ENCODE measurements at regions not wholly inside any gene's neighbourhood (a gene's known extent, or its start where the extent isn't known, plus 50 kb on each side); places are given as distances from the start of the nearest gene placed in this dataset.

DNA sequence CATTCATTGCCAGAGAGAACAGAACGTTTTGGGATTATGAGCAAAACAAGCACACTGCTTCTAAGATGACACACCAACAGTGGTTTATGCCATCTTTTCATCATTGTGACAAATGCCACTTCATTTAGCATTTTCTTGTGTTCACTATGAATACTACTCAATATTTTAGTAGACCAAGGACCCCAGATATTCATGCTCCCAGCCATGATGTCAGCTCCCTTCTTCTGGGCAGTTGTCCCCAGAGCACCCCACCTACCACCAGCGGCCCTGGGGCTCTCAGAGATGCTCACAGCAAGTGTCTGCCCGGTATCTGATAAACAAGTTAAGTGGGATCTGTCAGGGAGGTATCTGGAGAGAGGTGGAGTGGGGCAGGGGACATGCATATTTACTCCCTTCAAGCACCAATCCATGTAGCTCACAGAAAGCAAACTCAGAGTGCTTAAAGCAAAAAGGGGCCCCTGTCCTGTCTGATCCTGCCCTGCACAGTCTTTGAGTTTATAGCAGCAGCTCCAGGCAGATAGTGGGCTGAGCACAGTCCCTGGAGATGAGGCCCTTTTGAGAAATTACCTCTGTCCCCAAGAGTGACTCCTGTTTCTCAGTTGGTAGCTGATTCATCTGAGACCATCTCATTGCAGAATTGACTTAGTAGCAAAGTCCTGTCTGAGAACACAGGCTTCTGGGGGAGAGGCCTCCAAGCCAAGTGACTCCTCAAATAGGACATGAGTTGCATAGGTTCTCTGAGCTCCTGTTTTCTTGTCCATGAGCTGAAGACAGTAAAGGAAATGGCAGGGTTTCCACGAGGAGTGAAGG is 281.8 kb upstream of the KLF6 start:
- no peak for TF ChIP-seq GATA3 (IDR thresholded peaks at IDR 0.05; ENCODE audit: low read depth, low read length)
- TF ChIP-seq GATA2 (IDR thresholded peaks at IDR 0.05; ENCODE audit: low read depth, low read length), result no peak

DNA sequence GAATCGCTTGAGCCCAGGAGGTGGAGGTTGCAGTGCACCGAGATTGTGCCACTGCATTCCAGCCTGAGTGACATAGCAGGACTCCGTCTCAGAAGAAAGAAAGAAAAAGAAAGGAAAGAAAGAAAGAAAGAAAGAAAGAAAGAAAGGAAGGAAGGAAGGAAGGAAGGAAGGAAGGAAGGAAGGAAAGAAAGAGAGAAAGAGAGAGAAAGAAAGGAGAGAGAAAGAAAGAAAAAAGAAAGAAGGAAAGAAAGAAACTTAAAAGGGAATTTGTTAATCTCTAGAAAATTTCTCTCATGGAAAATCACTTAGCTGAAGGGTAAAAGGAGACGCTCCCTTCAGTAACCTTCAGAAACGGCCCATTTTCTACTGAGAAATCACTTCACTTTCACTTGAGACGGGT is 279.5 kb upstream of the KLF6 start:
- TF ChIP-seq GATA3 (IDR thresholded peaks at IDR 0.05; ENCODE audit: low read depth, low read length) (no peak), GATA2 (IDR thresholded peaks at IDR 0.05; ENCODE audit: low read depth, low read length) (no peak)

DNA sequence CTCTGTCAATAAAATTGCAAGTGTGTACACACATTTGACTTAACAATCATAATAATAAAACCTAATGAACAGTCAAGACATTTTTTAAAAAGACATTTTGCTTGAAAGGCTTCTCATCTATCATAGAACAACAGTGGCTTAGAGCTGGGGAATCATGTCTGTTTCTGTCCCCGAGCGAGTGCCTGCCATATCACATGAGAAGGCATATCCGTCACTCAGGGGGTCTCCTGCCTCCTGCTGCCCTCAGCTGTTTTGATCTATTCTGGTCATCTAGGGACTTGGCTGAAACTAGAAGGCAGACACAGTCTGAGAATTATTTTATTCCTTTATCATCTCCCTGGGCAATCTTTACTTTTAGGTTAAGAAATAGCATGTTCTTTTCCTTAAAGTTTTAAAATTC is 278.7 kb upstream of the KLF6 start:
- TF ChIP-seq GATA2 (IDR thresholded peaks at IDR 0.05; ENCODE audit: low read depth, low read length) (no peak), GATA3 (IDR thresholded peaks at IDR 0.05; ENCODE audit: low read depth, low read length) (no peak)

DNA sequence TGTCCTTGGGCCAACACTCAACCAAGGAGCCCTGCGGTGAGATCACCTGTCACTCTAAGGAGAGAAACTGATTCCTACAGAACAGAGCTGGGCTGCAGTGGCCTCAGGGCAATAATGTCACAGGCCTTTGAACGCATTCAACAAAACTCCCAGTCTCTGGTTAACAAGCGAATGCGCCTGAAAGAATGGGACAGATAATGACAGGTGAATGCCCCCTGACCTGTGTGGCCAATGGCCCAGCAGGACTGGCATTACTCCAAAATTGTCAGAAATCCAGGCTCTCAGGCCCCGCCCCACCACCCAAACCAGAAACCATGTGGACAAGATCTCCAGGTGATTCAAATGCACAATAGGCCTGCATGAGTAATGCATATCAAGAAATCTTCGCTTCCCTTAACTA is 277.7 kb upstream of the KLF6 start:
- no peak for TF ChIP-seq GATA3 (IDR thresholded peaks at IDR 0.05; ENCODE audit: low read depth, low read length)
- TF ChIP-seq GATA2 (IDR thresholded peaks at IDR 0.05; ENCODE audit: low read depth, low read length), result no peak

DNA sequence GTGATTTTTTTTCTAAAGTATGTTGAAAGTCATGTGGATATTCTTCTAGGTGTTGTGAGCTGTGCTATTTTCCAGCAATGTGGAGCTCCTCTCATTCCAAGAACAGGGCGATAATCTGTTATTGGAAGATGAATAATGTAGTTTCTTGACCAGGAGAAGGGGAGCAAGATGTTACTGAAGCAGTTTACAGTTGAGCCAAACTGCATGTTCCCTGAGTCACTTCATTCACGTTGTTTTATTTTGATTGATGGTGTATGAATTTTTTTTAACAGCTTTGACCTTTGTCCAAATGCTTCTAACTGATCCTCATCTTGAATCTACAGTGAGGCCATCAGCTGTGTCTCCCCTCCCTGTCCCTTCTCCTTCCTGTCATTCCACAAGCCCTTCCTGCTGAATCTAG is 277.1 kb upstream of the KLF6 start:
- no peak for TF ChIP-seq GATA3 (IDR thresholded peaks at IDR 0.05; ENCODE audit: low read depth, low read length)
- TF ChIP-seq GATA2 (IDR thresholded peaks at IDR 0.05; ENCODE audit: low read depth, low read length), result no peak

DNA sequence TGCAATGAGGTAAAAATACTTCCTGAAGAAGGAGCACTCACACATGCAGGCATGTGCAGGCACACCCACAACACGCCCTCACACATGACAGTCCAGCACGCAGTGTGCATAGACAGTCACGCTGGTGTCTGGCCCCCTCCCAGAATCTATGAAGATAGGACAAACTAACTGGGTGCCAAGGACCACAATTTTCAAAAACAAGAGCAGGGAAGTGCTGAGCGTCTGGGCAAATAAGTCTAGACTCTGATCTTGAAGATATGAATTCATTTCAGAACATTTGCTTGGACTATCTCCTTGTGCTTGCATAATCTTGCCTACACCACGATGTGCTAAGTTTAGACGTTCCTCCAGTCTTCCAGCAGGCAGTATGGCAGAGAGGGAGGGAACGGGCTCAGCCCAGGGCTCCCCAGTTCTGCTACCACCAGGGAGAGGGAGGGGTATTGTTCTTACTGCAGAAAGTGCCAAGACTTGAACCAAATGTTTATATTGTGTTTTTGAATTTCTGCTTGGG is 276.5 kb upstream of the KLF6 start:
- TF ChIP-seq GATA3 (IDR thresholded peaks at IDR 0.05; ENCODE audit: low read depth, low read length) (no peak), GATA2 (IDR thresholded peaks at IDR 0.05; ENCODE audit: low read depth, low read length) (no peak)

DNA sequence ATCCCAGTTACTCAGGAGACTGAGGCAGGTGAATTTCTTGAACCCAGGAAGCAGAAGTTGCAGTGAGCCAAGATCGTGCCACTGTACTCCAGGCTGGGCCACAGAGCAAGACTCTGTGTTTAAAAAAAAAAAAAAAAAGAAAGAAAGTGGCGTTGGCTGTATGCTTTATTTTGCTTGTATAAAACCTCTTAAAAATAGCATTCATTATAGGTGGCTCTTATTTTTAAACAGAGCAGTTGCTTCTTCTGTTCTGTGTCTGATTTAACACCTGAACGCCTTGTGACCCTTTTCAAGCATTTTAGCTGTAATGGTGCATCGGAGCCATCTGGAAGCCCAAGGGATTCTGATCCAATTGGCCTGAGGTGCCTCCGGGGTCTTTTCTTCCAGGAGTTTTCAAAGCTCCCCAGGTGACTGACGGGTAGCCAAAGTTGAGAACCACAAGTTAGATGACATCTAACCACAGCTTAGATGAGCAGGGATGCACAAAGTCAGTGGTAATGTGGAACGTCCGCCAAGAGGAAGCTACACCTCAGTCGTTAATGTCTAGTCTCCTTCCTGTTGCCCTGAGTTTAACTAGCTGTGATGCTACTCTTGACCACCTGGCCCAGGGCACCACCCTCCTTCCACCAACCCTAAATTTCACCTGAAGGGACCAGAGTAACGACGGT is 274.6 kb upstream of the KLF6 start:
- TF ChIP-seq GATA2 (IDR thresholded peaks at IDR 0.05; ENCODE audit: low read depth, low read length), result no peak
- no peak for TF ChIP-seq GATA3 (IDR thresholded peaks at IDR 0.05; ENCODE audit: low read depth, low read length)

DNA sequence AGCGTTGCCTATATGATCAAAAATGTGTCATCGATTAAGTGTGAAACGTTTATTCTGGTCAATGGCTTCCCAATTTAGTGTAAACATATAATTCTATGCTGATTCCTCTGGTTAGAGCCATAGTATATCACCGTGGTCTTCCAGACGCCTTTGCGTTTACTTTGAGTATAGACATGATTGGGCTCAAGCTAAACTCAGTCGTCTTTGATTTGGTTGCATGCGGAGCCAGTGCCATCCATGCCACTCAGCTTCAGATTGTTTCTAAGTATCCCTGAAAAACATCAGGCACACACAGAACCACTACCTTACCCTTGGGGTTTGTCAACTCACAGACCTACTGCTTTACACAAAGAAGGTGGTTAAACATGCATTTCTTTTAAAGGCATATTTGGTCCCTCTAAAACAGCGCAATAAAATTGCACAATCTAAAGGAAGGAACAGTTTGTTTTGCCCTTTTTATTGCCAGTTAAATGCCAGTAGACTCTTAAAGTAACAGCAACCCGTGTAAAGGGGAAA is 273.6 kb upstream of the KLF6 start:
- no peak for TF ChIP-seq GATA3 (IDR thresholded peaks at IDR 0.05; ENCODE audit: low read depth, low read length)
- TF ChIP-seq GATA2 (IDR thresholded peaks at IDR 0.05; ENCODE audit: low read depth, low read length), result no peak

DNA sequence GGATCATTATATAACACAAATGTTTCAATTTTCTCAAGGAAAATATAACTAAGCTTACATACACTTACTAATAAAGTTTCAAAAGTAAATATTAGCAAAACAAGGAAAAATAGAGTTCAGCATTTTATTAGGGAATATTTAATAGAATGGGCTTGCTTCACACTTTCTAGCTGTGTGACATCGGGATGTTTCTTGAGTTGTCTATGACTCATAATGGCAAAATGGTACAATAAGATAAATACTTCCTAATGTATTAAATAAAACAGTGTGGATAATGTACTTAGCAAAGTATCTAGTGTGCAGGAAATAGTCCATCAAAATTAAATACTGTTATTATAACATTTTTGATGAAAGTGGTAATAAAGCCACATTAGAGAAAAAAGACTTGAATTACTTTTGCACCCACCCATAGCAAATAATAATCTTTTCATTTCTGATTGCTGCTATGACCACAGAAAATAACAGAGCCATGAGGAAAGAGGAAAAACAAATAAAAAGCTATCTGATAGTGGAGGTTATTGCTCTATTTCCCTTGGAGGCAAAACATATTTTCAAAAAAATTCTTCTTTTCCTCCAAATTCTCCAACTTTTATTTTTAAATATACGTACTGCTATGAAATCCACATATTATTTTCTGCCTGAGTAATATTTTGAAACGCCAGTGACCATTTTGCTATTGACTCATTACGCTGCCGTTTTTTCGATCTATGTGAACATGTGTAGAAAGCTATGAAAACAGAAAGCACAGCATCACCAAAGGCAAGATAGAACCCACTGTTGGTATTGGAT is 272.9 kb upstream of the KLF6 start:
- TF ChIP-seq GATA3 (IDR thresholded peaks at IDR 0.05; ENCODE audit: low read depth, low read length), result no peak
- TF ChIP-seq GATA2 (IDR thresholded peaks at IDR 0.05; ENCODE audit: low read depth, low read length), result no peak

DNA sequence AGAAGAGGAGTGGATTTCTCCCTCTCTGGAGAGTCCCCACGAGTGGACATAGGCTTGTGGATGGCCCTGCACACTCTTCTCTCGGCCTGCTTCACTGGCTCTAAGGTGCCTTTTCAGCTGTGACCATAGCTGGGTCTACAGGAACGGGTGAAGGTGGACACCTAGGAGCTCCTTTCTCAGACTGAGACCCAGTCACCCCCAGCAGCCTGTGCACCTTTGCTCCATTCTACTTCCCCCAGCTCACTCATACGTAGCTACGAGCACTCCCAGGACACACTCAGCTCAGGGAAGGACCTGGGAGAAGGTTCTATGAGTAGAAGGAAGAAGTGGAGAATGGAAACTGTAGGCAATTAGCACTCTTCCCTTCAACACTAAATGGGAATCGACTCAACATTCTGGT is 272.0 kb upstream of the KLF6 start:
- no peak for TF ChIP-seq GATA2 (IDR thresholded peaks at IDR 0.05; ENCODE audit: low read depth, low read length)
- no peak for TF ChIP-seq GATA3 (IDR thresholded peaks at IDR 0.05; ENCODE audit: low read depth, low read length)

DNA sequence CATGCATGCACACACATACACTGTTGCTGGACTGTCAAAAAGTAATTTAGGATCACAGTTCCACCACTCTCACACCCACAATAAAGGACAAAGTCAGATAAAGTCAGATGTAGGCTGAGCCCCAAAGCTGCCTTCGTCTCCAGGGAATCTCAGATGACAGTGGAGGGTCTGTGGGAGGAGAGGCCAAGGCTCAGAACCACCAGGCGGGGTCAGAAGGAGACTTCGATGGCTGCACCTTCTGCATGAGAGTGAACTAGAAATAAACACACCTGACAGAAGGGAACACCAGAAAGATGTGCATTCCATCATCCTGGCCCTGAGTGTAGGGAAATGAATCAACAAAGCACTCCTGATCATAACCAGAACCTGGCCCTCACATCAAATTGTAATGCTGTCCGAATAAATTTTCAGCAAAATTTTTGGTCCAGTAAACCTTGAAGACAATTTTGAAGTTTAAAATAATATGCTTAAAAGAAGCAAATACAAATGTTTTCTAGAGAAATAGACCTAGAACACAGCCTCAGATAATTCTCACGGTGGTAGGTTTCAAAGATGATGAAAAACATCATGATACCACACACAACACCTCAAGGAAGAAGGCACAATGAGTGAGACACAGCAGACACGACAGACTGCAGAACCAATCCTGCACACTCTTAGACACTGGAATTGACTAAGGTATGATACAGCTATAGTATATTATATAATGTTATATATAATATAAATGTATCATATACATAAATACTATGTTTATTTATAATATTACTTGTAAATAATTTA is 269.8 kb upstream of the KLF6 start:
- no peak for TF ChIP-seq GATA2 (IDR thresholded peaks at IDR 0.05; ENCODE audit: low read depth, low read length)
- TF ChIP-seq GATA3 (IDR thresholded peaks at IDR 0.05; ENCODE audit: low read depth, low read length), result no peak

DNA sequence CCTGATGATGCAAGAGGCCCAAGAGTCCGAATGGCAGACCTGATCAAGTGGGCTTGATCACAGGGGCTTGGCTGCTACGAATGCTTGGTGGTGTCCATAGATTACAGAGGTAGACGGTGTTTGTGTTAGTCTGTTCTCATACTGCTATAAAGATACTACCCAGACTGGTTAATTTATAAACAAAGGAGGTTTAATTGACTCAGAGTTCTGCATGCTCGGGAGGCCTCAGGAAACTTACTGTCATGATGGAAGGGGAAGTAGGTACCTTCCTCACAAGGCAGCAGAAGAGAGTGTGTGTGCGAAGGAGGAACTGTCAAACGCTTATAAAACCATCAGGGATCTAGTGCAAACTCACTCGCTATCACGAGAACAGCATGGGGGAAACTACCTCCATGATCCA is 268.9 kb upstream of the KLF6 start:
- TF ChIP-seq GATA3 (IDR thresholded peaks at IDR 0.05; ENCODE audit: low read depth, low read length), result no peak
- TF ChIP-seq GATA2 (IDR thresholded peaks at IDR 0.05; ENCODE audit: low read depth, low read length), result no peak

DNA sequence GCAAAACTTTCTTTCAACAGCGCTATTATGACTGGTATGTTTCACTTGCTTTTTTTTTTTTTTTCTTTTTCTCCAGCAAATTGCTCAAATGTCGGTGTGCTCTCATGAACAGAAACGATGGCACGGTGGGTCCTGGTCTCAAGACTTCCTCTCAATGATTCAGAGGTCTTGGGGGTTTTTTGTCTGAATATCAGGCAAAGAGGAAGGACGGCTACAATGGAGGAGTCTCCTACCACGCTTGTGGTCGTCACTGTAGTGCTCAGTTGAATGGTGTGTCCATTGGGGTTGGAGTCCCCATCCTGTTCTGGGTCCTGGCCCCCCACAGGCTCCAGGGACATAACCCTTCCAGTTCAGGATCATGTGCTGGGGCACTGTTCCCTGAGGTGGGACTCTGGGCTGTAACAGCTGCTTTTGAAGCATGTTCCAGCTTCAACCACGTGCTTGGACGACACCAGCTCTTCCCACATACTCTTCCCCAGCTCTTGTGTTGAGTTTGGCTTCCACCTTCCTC is 266.7 kb upstream of the KLF6 start:
- no peak for TF ChIP-seq GATA2 (IDR thresholded peaks at IDR 0.05; ENCODE audit: low read depth, low read length)
- no peak for TF ChIP-seq GATA3 (IDR thresholded peaks at IDR 0.05; ENCODE audit: low read depth, low read length)

Measured in SH-SY5Y (cell line).